GM21619 (cell line): ENCODE measurements at regions not wholly inside any gene's neighbourhood (a gene's known extent, or its start where the extent isn't known, plus 50 kb on each side); places are given as distances from the start of the nearest gene placed in this dataset.
"Not testable (repeated sequence)": the region's sequence is repeated elsewhere in the genome, so short reads cannot be mapped to it uniquely, and the experiment has no call there.

Source experiments
- ATAC-seq: cut with Tn5 transposase; IDR thresholded peaks from one replicate; pipeline ENCODE4 v1.9.1; 2021; ENCODE audit not compliant: unreplicated experiment

- ATAC-seq: no peak
These were observed 662.0 kb upstream of the CPEB2 start for GRCh38 chr4:14340321-14340720.

- ATAC-seq: no peak
These were observed 658.3 kb upstream of the CPEB2 start for GRCh38 chr4:14343961-14344360.

- no peak for ATAC-seq
These were observed 656.9 kb upstream of the CPEB2 start for GRCh38 chr4:14345356-14345775.

DNA sequence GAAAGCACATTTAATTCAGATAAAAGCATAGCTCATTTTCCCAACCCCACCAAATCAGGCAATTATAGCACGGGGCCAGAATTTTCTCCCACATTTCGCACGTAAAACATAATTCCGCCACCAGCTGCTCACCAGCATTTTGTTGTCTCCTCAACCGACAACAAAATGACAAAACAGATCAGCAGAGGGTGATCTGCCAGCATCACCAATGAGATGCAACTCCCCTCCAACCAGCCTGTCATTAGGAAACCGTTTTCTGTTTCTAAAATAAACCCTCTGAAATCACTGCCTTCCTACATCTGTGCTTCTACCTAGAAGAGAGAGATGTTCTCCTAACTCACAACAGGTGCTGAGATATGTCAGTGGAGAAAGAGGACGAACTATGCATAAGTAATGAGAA is 654.8 kb upstream of the CPEB2 start:
- ATAC-seq: no peak

DNA sequence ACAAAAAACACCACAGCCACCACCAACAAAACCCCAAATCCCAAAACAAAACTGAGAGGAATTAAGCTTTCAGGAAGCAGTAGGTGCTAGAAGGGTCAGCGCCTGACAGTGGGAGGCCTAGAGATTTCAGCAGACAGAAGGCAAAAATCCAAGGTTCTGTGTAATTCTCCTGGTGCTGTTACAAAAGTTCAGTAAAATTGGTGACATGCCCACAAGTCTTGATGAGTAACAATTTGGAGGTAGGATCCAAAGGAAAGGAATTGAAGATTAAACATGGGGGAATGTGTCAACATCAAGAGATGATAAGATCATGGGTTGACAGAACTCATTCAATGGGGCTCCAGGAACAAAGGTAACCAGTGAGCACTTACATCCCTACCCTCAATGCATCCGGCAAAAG is 653.8 kb upstream of the CPEB2 start:
- ATAC-seq: no peak

DNA sequence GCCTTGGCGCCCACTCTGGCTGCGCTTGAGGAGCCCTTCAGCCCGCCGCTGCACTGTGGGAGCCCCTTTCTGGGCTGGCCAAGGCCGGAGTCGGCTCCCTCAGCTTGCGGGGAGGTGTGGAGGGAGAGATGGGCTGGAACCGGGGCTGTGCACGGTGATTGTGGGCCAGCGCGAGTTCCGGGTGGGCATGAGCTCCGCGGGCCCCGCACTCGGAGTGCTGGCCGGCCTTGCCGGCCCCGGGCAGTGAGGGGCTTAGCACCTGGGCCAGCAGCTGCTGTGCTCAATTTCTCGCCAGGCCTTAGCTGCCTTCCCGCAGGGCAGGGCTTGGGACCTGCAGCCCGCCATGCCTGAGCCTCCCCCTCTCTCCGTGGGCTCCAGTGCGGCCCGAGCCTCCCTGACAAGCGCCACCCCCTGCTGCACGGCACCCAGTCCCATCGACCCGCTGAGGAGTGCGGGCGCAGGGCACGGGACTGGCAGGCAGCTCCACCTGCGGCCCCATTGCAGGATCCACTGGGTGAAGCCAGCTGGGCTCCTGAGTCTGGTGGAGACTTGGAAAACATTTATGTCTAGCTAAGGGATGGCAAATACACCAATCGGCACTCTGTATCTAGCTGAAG is 643.6 kb upstream of the CPEB2 start:
- ATAC-seq: not testable (repeated sequence)

DNA sequence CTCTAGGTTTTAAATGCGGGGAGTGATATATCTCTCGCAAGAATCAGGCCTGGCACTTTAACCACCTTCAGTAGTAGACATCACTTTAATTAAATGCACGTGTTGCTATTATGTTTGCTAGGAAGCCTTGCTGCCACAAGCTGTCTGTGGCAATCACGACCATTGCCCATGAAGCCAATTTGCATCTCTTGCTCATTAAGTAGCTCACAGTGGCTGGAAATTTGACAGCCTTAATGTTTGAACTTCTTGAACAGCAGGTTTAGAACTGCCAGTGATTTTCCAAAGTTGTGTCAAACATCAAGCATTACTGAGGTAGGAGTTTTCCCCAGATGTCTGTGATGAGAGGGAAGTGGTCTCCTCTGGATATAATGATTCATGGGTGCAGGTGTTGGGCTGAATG is 642.3 kb upstream of the CPEB2 start:
- no peak for ATAC-seq

- ATAC-seq: no peak
These were observed 641.2 kb upstream of the CPEB2 start for GRCh38 chr4:14361084-14361483.

DNA sequence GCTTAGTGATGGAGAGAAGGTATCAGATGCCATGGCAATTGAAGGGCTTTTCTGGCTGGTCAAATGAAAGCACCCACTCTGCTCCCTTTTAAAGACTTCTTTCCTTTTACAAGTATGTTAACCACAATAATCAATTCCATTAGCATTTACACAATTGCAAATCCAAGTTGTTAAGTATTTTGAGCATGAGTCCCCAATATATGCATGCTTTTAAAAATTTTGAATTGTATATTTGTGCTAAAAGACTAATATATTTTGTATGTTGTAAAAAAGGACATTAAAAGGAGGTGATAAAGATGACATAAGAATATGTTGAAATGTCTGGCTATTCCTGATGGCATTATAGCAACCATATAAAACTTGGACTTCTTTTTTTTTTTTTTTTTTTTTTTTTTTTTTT is 639.9 kb upstream of the CPEB2 start:
- ATAC-seq: no peak

- ATAC-seq: no peak
These were observed 637.2 kb upstream of the CPEB2 start for GRCh38 chr4:14364953-14365536.

DNA sequence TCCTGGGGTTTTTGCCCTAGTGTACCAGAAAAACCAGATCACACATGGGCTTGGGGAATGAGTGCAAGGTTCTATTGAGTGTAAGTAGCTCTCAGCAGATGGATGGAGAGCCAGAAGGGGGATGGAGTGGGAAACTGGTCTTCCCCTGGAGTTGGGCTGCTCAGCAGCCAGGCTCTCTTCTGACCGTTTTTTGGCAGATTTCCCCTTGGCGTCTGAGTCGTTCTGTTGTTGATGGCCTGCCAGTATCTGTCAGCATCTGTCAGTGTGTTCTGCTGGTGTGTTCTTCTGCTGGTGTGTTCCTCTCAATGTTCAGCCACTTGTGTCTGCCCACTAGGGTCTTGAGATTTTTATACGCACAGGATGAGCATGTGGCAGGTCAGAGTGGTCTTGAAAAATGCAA is 633.9 kb upstream of the CPEB2 start:
- no peak for ATAC-seq

DNA sequence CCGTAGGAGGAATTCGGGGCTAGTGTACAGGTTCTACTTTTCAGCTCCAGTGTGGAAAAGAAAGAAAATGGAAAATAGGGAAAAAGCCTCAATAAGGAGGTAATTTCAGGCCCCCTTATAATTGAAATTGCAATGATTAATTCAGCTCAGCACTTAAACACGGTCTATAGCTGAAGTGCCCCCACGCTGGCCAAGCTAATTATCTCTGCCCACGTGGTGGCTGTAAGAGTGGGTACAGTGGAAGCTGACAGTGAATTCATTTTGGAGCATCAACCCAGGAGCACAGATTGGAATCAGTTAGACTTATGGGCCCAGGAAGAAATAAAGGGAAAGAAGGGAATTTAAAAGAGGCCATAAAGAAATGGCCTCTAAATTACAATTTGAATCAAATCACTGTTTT is 631.1 kb upstream of the CPEB2 start:
- no peak for ATAC-seq

- ATAC-seq: no peak
These were observed 626.5 kb upstream of the CPEB2 start for GRCh38 chr4:14375816-14376215.

DNA sequence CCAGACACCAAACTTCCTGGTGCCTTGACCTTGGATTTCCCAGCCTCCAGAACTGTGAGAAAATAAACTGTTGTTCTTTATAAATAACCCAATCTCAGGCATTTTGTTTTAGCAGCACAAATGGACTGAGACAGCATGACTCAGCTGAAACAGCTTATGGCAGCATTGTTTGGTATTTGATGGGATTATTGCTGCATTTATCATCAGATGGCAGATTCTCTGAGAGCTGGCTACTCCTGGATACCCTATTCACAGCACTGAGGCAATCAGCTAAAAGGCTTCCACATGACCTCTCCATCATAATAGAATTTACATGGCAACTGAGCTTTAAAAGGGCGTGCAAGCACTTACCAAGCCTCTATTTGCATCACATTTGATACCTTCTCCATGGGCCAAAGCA is 623.1 kb upstream of the CPEB2 start:
- no peak for ATAC-seq

- no peak for ATAC-seq
These were observed 618.6 kb upstream of the CPEB2 start for GRCh38 chr4:14383652-14384051.

- ATAC-seq: no peak
These were observed 617.5 kb upstream of the CPEB2 start for GRCh38 chr4:14384824-14385223.

DNA sequence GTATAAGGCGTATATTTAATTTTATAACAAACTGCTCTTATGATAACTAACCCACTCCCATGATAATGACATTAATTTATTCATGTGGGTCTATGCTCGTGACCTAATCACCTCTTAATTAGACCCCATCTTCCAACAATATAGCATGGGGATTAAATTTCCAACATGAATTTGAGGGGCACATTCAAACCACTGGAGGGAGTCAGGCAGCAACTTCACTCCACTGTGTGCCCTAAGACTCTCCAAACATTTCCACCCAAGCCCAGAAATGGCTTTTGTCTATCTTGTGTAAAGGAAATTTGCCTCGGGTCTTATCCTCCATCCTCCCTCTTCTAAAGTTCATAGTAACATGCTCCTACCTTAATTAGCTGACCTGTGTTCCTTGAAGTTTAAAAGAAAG is 616.1 kb upstream of the CPEB2 start:
- ATAC-seq: no peak

DNA sequence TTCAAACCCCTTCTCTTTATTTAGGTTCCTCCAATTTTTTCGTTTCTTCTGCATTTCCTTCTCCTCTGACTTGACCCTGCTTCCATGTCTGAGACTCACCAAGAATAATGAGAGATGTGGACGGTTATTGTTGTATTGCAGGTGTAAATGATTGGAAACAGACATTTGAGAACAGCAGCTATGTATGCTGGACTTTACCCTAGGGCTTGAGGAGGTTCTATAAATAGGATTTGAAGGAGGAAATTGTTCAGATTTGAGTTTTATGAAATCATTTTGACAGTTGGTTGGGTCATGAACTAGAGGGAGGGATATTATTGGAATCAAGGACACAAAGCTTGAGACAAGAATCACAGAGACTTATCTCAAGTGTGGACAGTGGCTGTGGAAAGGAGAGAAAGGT is 614.6 kb upstream of the CPEB2 start:
- no peak for ATAC-seq

DNA sequence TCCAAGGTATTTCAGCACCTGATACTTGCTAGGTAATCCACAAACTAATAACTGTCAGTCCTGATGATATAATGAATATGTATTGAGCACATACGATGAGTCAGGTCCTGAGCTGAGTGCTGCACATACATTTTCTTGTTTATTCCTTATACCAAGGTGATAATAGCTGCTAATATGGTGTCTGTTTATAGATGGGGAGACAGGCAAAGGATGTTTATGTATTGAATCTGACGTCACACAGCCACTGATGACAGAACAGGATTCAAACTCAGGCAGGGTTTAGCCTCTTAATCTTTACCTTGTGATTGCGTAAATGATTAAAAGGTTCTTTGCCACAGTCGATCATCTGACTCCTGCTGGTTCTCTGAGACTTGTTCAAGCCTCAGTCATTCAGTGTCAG is 609.9 kb upstream of the CPEB2 start:
- ATAC-seq: no peak

GRCh38 chr4:14396183-14396582 is 606.1 kb upstream of the CPEB2 start:
- no peak for ATAC-seq

GRCh38 chr4:14399848-14400247 is 602.4 kb upstream of the CPEB2 start:
- ATAC-seq: no peak

DNA sequence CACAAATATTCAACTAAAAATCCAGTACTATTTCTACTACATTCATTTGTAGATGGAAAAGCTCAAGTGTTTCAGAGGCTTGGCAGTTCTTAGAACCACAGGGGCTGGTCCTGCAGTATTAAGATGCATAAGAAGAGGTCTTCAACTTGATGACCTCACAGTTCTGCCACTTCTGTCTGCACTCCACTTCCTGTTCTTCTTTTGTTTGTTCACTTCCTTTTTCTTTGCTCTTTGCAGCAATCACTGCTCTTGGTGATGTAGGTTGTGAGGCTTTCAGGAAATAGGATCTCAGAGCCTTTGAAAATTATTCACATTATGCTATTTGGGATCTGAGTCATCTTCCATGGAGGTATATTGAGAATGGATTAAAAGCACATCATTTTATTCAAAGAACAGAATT is 602.0 kb upstream of the CPEB2 start:
- no peak for ATAC-seq

GRCh38 chr4:14403132-14403531 is 599.1 kb upstream of the CPEB2 start:
- no peak for ATAC-seq
